TTC549 (cell line): ENCODE measurements at regions not wholly inside any gene's neighbourhood (a gene's known extent, or its start where the extent isn't known, plus 50 kb on each side); places are given as distances from the start of the nearest gene placed in this dataset.
"Not testable (repeated sequence)": the region's sequence is repeated elsewhere in the genome, so short reads cannot be mapped to it uniquely, and the experiment has no call there.

ENCODE experiments used
- FAIRE-seq: peaks from 2 replicates; lab custom pipeline; 2012; peaks lifted over from hg19 to GRCh38; lab: Jason Lieb, UNC

- no peak for FAIRE-seq
Measured at GRCh38 chr1:214983126-214983869, 99.2 kb upstream of the KCNK2 start.

- no peak for FAIRE-seq
Measured at GRCh38 chr1:214989341-214989740, 93.2 kb upstream of the KCNK2 start.

- no peak for FAIRE-seq
Measured at GRCh38 chr1:214990619-214991018, 91.9 kb upstream of the KCNK2 start.

GRCh38 chr1:214991691-214992315 is 90.7 kb upstream of the KCNK2 start:
- no peak for FAIRE-seq

- FAIRE-seq: no peak
Measured at GRCh38 chr1:214993419-214993818, 89.1 kb upstream of the KCNK2 start.

GRCh38 chr1:214997685-214998084 is 84.9 kb upstream of the KCNK2 start:
- FAIRE-seq: no peak

GRCh38 chr1:215001419-215002021 is 81.0 kb upstream of the KCNK2 start:
- FAIRE-seq: no peak

GRCh38 chr1:215002471-215002870 is 80.1 kb upstream of the KCNK2 start:
- no peak for FAIRE-seq

- no peak for FAIRE-seq
Measured at GRCh38 chr1:215003686-215004085, 78.9 kb upstream of the KCNK2 start.

- FAIRE-seq: no peak
Measured at GRCh38 chr1:215004121-215004827, 78.3 kb upstream of the KCNK2 start.

- no peak for FAIRE-seq
Measured at GRCh38 chr1:215005078-215005477, 77.5 kb upstream of the KCNK2 start.

- peak; percentile 5 for FAIRE-seq
Measured at GRCh38 chr1:215005656-215006345, 76.7 kb upstream of the KCNK2 start.

- peak; percentile 3 for FAIRE-seq
Measured at GRCh38 chr1:215007880-215008279, 74.7 kb upstream of the KCNK2 start.

- FAIRE-seq: no peak
Measured at GRCh38 chr1:215018555-215018954, 64.0 kb upstream of the KCNK2 start.

GRCh38 chr1:215022204-215022603 is 60.3 kb upstream of the KCNK2 start:
- no peak for FAIRE-seq

- no peak for FAIRE-seq
Measured at GRCh38 chr1:215022741-215023141, 59.8 kb upstream of the KCNK2 start.

- no peak for FAIRE-seq
Measured at GRCh38 chr1:215023155-215023832, 59.2 kb upstream of the KCNK2 start.

- FAIRE-seq: no peak
Measured at GRCh38 chr1:215028954-215029353, 53.6 kb upstream of the KCNK2 start.

- FAIRE-seq: not testable (repeated sequence)
Measured at GRCh38 chr1:215030581-215030980, 52.0 kb upstream of the KCNK2 start.

- FAIRE-seq: no peak
Measured at GRCh38 chr1:215031392-215031791, 51.1 kb upstream of the KCNK2 start.
